ENCODE measurements at regions not wholly inside any gene's neighbourhood (a gene's known extent, or its start where the extent isn't known, plus 50 kb on each side); places are given as distances from the start of the nearest gene placed in this dataset.

DNA sequence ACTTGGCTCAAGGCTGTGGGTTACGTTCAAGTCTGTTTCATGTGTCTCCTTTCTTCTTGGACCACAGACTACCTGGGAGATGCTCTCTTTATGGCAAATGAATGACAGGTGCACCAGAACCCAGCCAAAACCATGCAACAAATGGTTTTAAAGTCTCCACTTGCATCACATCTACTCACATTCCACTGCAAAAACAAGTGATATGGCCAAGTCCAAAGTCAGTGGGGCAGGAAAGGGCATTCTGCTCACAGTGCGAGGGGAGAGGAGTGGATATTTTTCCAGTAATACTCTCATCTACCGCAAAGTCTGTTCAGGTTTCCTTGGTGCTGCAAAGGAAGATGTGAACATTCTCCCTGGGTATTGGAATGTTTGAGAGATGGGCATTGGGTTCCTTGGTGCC, 120.5 kb downstream of the UCHL1 start:
- TF ChIP-seq YY1 (IDR thresholded peaks at IDR 0.05) (no peak), CTCF (IDR thresholded peaks at IDR 0.05; ENCODE audit: low read depth, low read length, missing input control) (no peak), GABPA (IDR thresholded peaks at IDR 0.05 in 1 of 2, conservative IDR thresholded peaks at IDR 0.05 in 1 of 2) (no peak), FOXA1 (IDR thresholded peaks at IDR 0.05) (no peak), SP1 (IDR thresholded peaks at IDR 0.05) (no peak), RAD21 (IDR thresholded peaks at IDR 0.05) (no peak), REST (IDR thresholded peaks at IDR 0.05) (no peak), TAF1 (conservative IDR thresholded peaks at IDR 0.05) (no peak), HNF4A (conservative IDR thresholded peaks at IDR 0.05) (peak in 1 of 2 donors; percentile 72), MAX (IDR thresholded peaks at IDR 0.05) (no peak), JUND (IDR thresholded peaks at IDR 0.05) (no peak), FOXA2 (IDR thresholded peaks at IDR 0.05) (no peak), HNF4G (IDR thresholded peaks at IDR 0.05) (no peak), RXRA (IDR thresholded peaks at IDR 0.05) (peak in 1 of 2 donors; percentile 59)
- no peaks in the 10 kb centered on the region for H3K27me3 ChIP-seq (ENCODE audit: control insufficient read depth in 4 of 4, insufficient read depth in 4 of 4, low read length in 3 of 4)
- peaks cover 0 to 3% (median 0%) of the 10 kb centered on the region in 4 donors for H3K4me1 ChIP-seq (ENCODE audit: control insufficient read depth in 4 of 4, insufficient read depth in 4 of 4, low read length in 3 of 4)
- H3K27ac ChIP-seq (ENCODE audit: low read depth in 1 of 2, low read length in 2 of 2) = no peak overlapping the region
- no peak for DNase-seq (ENCODE audit: low spot score)
- H3K4me3 ChIP-seq (ENCODE audit: low read depth in 1 of 3, low read length in 3 of 3) = no peak overlapping the region
- H3K9ac ChIP-seq (ENCODE audit: low read depth in 1 of 2, low read length in 2 of 2) = no peak overlapping the region
- H3K36me3 ChIP-seq (ENCODE audit: control insufficient read depth in 4 of 4, insufficient read depth in 3 of 4, low read depth in 1 of 4, low read length in 3 of 4) = no peaks in the 10 kb centered on the region
- 65% methylated on average over 3 of the region's 3 CpGs for WGBS
- H3K9me3 ChIP-seq (ENCODE audit: control insufficient read depth in 4 of 4, low read length in 3 of 4) = no peaks in the 10 kb centered on the region

- no peak for DNase-seq (ENCODE audit: low spot score)
- Histone ChIP-seq H3K4me3 (ENCODE audit: low read depth in 1 of 3, low read length in 3 of 3) (no peak overlapping the region), H3K27ac (ENCODE audit: low read depth in 1 of 2, low read length in 2 of 2) (no peak overlapping the region), H3K27me3 (ENCODE audit: control insufficient read depth in 4 of 4, insufficient read depth in 4 of 4, low read length in 3 of 4) (no peaks in the 10 kb centered on the region), H3K9ac (ENCODE audit: low read depth in 1 of 2, low read length in 2 of 2) (no peak overlapping the region), H3K4me1 (ENCODE audit: control insufficient read depth in 4 of 4, insufficient read depth in 4 of 4, low read length in 3 of 4) (peaks cover 0 to 3% (median 0%) of the 10 kb centered on the region in 4 donors), H3K9me3 (ENCODE audit: control insufficient read depth in 4 of 4, low read length in 3 of 4) (no peaks in the 10 kb centered on the region), H3K36me3 (ENCODE audit: control insufficient read depth in 4 of 4, insufficient read depth in 3 of 4, low read depth in 1 of 4, low read length in 3 of 4) (no peaks in the 10 kb centered on the region)
- 89% methylated on average over 1 of the region's 1 CpG for WGBS
- TF ChIP-seq, protein P1, sequence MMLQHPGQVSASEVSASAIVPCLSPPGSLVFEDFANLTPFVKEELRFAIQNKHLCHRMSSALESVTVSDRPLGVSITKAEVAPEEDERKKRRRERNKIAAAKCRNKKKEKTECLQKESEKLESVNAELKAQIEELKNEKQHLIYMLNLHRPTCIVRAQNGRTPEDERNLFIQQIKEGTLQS (IDR thresholded peaks at IDR 0.05) = no peak
- no peak for TF ChIP-seq GABPA (IDR thresholded peaks at IDR 0.05 in 1 of 2, conservative IDR thresholded peaks at IDR 0.05 in 1 of 2)
Observed at GRCh38 chr4:41379230-41379629, 122.5 kb downstream of the UCHL1 start.
